ENCODE measurements at regions not wholly inside any gene's neighbourhood (a gene's known extent, or its start where the extent isn't known, plus 50 kb on each side); places are given as distances from the start of the nearest gene placed in this dataset.

- intact Hi-C loops (cut with DNase I; ENCODE audit: low total_unique reads), result no loop called here
- Histone ChIP-seq H3K27me3 (no peaks in the 10 kb centered on the region), H3K36me3 (no peaks in the 10 kb centered on the region), H3K4me3 (no peak overlapping the region), H3K27ac (no peak overlapping the region), H3K9me3 (no peaks in the 10 kb centered on the region), H3K4me1 (peaks cover 0 to 18% of the 10 kb centered on the region in 2 donors)
- TF ChIP-seq POLR2A (IDR thresholded peaks at IDR 0.05) (no peak), CTCF (IDR thresholded peaks at IDR 0.05 in 4 of 5, conservative IDR thresholded peaks at IDR 0.05 in 1 of 5) (no peak)
- ATAC-seq, result no peak
- DNase-seq, result no peak
- in situ Hi-C loops (cut with MboI; ENCODE audit: low sequenced_read_pairs in 4 of 4), result no loop called here
Observed at GRCh38 chr5:38716516-38716915, 129.3 kb upstream of the OSMR start.

DNA sequence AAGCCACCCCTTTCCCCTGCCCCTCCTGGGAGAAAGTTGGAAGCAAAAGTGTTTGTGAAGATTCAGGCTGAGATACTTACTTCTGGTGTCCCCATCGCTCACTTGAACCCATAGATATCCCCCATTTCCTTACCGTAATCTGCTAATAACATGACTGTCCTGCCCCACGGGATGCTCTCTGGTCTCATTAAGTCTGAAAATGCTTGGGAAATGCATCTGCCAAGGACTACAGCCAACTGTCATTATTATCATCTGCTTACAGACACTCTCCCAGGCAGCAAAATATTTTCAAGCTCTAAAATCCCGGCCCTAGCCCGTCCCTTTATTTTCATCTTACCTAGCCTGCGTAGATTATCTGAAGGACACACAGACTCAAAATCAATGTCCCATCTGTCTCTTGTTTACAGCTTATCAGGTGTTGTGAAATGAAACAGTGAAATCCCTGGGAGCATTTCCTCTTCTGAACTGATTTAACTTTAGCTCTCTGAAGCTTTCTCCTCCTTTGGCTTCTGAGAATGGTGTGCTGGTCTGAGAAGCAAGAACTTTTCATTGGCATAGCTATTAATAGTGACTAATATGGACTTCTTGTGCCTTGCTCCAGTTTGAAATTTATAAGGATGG is 126.9 kb upstream of the OSMR start:
- Histone ChIP-seq H3K27ac (peak overlapping the region; percentile 47 to 71 (median 56)), H3K27me3 (no peaks in the 10 kb centered on the region), H3K9me3 (no peaks in the 10 kb centered on the region), H3K4me3 (no peak overlapping the region), H3K36me3 (no peaks in the 10 kb centered on the region), H3K4me1 (peaks cover 0 to 14% of the 10 kb centered on the region in 2 donors)
- ATAC-seq (peak; percentile 64 to 72), DNase-seq (peak in 1 of 2 donors; percentile 30)
- intact Hi-C loops (cut with DNase I; ENCODE audit: low total_unique reads), result no loop called here
- in situ Hi-C loops (cut with MboI; ENCODE audit: low sequenced_read_pairs in 4 of 4), result no loop called here
- no peak for TF ChIP-seq CTCF (IDR thresholded peaks at IDR 0.05 in 4 of 5, conservative IDR thresholded peaks at IDR 0.05 in 1 of 5)
- TF ChIP-seq POLR2A (IDR thresholded peaks at IDR 0.05), result no peak

DNA sequence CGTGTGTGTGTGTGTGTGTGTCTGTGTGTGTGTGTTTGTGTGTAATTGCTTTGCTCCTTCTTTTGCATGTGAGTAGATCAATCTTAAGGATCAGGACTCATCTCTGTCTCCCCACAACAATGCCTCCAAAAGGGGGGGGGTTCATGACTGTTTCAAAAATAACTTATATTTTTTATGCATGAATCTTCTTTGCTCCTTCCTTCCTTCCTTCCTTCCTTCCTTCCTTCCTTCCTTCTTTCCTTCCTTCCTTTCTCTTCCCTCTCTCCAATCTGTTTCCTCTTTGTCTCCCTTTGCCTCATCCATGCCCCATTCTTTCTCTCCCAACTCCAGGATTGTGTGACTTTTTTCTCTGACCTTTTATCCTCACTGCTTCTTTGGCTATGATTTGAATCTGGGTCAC is 126.4 kb upstream of the OSMR start:
- Histone ChIP-seq H3K36me3 (no peaks in the 10 kb centered on the region), H3K4me1 (peaks cover 0 to 14% of the 10 kb centered on the region in 2 donors), H3K27ac (peak overlapping the region; percentile 32 to 71 (median 50)), H3K9me3 (no peaks in the 10 kb centered on the region), H3K27me3 (no peaks in the 10 kb centered on the region), H3K4me3 (no peak overlapping the region)
- TF ChIP-seq CTCF (IDR thresholded peaks at IDR 0.05 in 4 of 5, conservative IDR thresholded peaks at IDR 0.05 in 1 of 5) (no peak), POLR2A (IDR thresholded peaks at IDR 0.05) (no peak)
- ATAC-seq (no peak), DNase-seq (no peak)
- in situ Hi-C loops (cut with MboI; ENCODE audit: low sequenced_read_pairs in 4 of 4), result no loop called here
- intact Hi-C loops (cut with DNase I; ENCODE audit: low total_unique reads), result no loop called here

GRCh38 chr5:38719916-38720315 is 125.9 kb upstream of the OSMR start:
- in situ Hi-C loops (cut with MboI; ENCODE audit: low sequenced_read_pairs in 4 of 4) (no loop called here), intact Hi-C loops (cut with DNase I; ENCODE audit: low total_unique reads) (no loop called here)
- ATAC-seq, result peak in 1 of 2 donors; percentile 28
- no peaks in the 10 kb centered on the region for H3K36me3 ChIP-seq
- no peaks in the 10 kb centered on the region for H3K9me3 ChIP-seq
- no peak for TF ChIP-seq CTCF (IDR thresholded peaks at IDR 0.05 in 4 of 5, conservative IDR thresholded peaks at IDR 0.05 in 1 of 5)
- TF ChIP-seq POLR2A (IDR thresholded peaks at IDR 0.05), result no peak
- no peak for DNase-seq
- H3K27ac ChIP-seq, result peak overlapping the region in 3 of 4 donors; percentile 32 to 53 (median 47)
- H3K27me3 ChIP-seq, result no peaks in the 10 kb centered on the region
- H3K4me1 ChIP-seq, result peaks cover 0 to 14% of the 10 kb centered on the region in 2 donors
- H3K4me3 ChIP-seq, result no peak overlapping the region
